Stimulated activated CD8-positive, alpha-beta memory T cell treated with anti-CD3 and anti-CD28 coated beads, Interleukin-7, amount 100 ng/mL, for 48 hours (primary cell): ENCODE measurements at regions not wholly inside any gene's neighbourhood (a gene's known extent, or its start where the extent isn't known, plus 50 kb on each side); places are given as distances from the start of the nearest gene placed in this dataset.

ENCODE experiments used
- DNase-seq, 2 donors: peaks; one replicate each; pipeline ENCODE4 v3.0.0-alpha.2; 2020; ENCODE audit warnings: low read depth in 1 of 2; ENCODE audit errors: extremely low read depth in 1 of 2

- DNase-seq, result no peak
These were observed 110.4 kb upstream of the CPSF6 start for GRCh38 chr12:69129017-69129416.

- DNase-seq, result no peak
These were observed 109.8 kb upstream of the CPSF6 start for GRCh38 chr12:69129564-69129963.

- DNase-seq, result no peak
These were observed 109.3 kb upstream of the CPSF6 start for GRCh38 chr12:69130064-69130463.

GRCh38 chr12:69131077-69131476, 108.3 kb upstream of the CPSF6 start:
- DNase-seq, result no peak

GRCh38 chr12:69136931-69137613, 102.3 kb upstream of the CPSF6 start:
- no peak for DNase-seq

GRCh38 chr12:69141074-69141473, 98.3 kb upstream of the CPSF6 start:
- DNase-seq, result no peak

- DNase-seq, result no peak
These were observed 90.1 kb upstream of the CPSF6 start for GRCh38 chr12:69149270-69149669.

GRCh38 chr12:69150083-69150795, 89.1 kb upstream of the CPSF6 start:
- no peak for DNase-seq

- no peak for DNase-seq
These were observed 88.6 kb upstream of the CPSF6 start for GRCh38 chr12:69150796-69151127.

- no peak for DNase-seq
These were observed 88.1 kb upstream of the CPSF6 start for GRCh38 chr12:69151254-69151764.

- DNase-seq, result peak; percentile 19 to 54
These were observed 84.6 kb upstream of the CPSF6 start for GRCh38 chr12:69154585-69155363.

GRCh38 chr12:69157023-69157655, 82.2 kb upstream of the CPSF6 start:
- DNase-seq, result peak; percentile 74 to 86

GRCh38 chr12:69161829-69162228, 77.5 kb upstream of the CPSF6 start:
- DNase-seq, result peak; percentile 8 to 56

GRCh38 chr12:69163681-69164362, 75.5 kb upstream of the CPSF6 start:
- DNase-seq, result no peak

- no peak for DNase-seq
These were observed 71.7 kb upstream of the CPSF6 start for GRCh38 chr12:69167648-69168165.

GRCh38 chr12:69168363-69168762, 71.0 kb upstream of the CPSF6 start:
- no peak for DNase-seq

- no peak for DNase-seq
These were observed 70.5 kb upstream of the CPSF6 start for GRCh38 chr12:69168828-69169227.

GRCh38 chr12:69170293-69170692, 69.1 kb upstream of the CPSF6 start:
- DNase-seq, result no peak

- no peak for DNase-seq
These were observed 67.5 kb upstream of the CPSF6 start for GRCh38 chr12:69171881-69172280.

GRCh38 chr12:69172491-69172890, 66.9 kb upstream of the CPSF6 start:
- no peak for DNase-seq
